HEK293 (cell line): ENCODE measurements at regions not wholly inside any gene's neighbourhood (a gene's known extent, or its start where the extent isn't known, plus 50 kb on each side); places are given as distances from the start of the nearest gene placed in this dataset.

ENCODE experiments used
- CTCF ChIA-PET: fragments of 350-600 bp; formaldehyde crosslinking; extraction: SDS; loops from one replicate; lab custom pipeline; 2021; ENCODE audit warnings: antibody characterized with exemption; lab: Yijun Ruan, JAX
- POLR2A ChIA-PET: fragments of 300-600 bp; formaldehyde crosslinking; extraction: SDS; loops from one replicate; lab custom pipeline; 2020; ENCODE audit warnings: antibody characterized with exemption, inconsistent platforms; lab: Yijun Ruan, JAX
- H3K27ac ChIP-seq: fragments of 200-500 bp; sonication (Bioruptor generic); 2 replicates; pipeline ENCODE4 v1.5.1; 2014; ENCODE audit warnings: low read depth, low read length, control low read depth, inconsistent platforms; ENCODE audit errors: extremely low read depth
- H3K36me3 ChIP-seq, 2 experiments: fragments of 200-500 bp in 1 of 2; sonication (Bioruptor generic) in 1 of 2; 1 replicate in 1 of 2; 2 replicates in 1 of 2; pipeline ENCODE4 v1.5.1; 2014 to 2017; ENCODE audit warnings: inconsistent platforms in 2 of 2, low read length in 2 of 2; ENCODE audit not compliant: control insufficient read depth in 2 of 2, insufficient read depth in 1 of 2
- H3K4me1 ChIP-seq: fragments of 200-500 bp; sonication (Bioruptor generic); 2 replicates; pipeline ENCODE4 v1.5.1; 2014; ENCODE audit warnings: mild to moderate bottlenecking, low read length, inconsistent platforms; ENCODE audit not compliant: control insufficient read depth, insufficient read depth
- H3K4me3 ChIP-seq: 2 replicates; pipeline ENCODE4 v1.5.1; 2011; ENCODE audit warnings: low read depth, mild to moderate bottlenecking, control low read depth, low read length, moderate library complexity
- H3K9me3 ChIP-seq: fragments of 200-500 bp; sonication (Bioruptor generic); 2 replicates; pipeline ENCODE4 v1.5.1; 2014; ENCODE audit warnings: low read depth, low read length, inconsistent platforms; ENCODE audit not compliant: control insufficient read depth, insufficient read depth
- GLIS2 ChIP-seq: fragments of 450-650 bp; formaldehyde crosslinking; IDR thresholded peaks from 2 replicates; pipeline ENCODE4 v1.5.1; 2016; ENCODE audit warnings: missing biosample characterization, missing genetic modification characterization
- KLF8 ChIP-seq: fragments of 450-650 bp; formaldehyde crosslinking; IDR thresholded peaks from 2 replicates; pipeline ENCODE4 v1.5.1; 2016; ENCODE audit warnings: missing biosample characterization, missing genetic modification characterization
- PBX3 ChIP-seq: sonication (generic); formaldehyde crosslinking; IDR thresholded peaks from 2 replicates; pipeline ENCODE4 v1.8.1; 2022; ENCODE audit warnings: mild to moderate bottlenecking, moderate library complexity, missing genetic modification reagents
- TSHZ1 ChIP-seq: fragments of 450-650 bp; formaldehyde crosslinking; IDR thresholded peaks from 2 replicates; pipeline ENCODE4 v1.5.1; 2016; ENCODE audit warnings: missing biosample characterization, missing genetic modification characterization, borderline replicate concordance
- ZBTB17 ChIP-seq: fragments of 450-650 bp; formaldehyde crosslinking; IDR thresholded peaks from 2 replicates; pipeline ENCODE4 v1.5.1; 2016; ENCODE audit warnings: missing biosample characterization, missing genetic modification characterization
- ZBTB20 ChIP-seq: fragments of 450-650 bp; formaldehyde crosslinking; IDR thresholded peaks from 2 replicates; pipeline ENCODE4 v1.5.1; 2016; ENCODE audit warnings: missing biosample characterization, missing genetic modification characterization
- ZBTB6 ChIP-seq: fragments of 450-650 bp; formaldehyde crosslinking; IDR thresholded peaks from 2 replicates; pipeline ENCODE4 v1.5.1; 2017; ENCODE audit warnings: missing biosample characterization, missing genetic modification characterization
- ZFHX2 ChIP-seq: fragments of 450-650 bp; formaldehyde crosslinking; conservative IDR thresholded peaks from 2 replicates; pipeline ENCODE4 v1.5.1; 2016; ENCODE audit warnings: missing biosample characterization, missing genetic modification characterization
- ZNF10 ChIP-seq: fragments of 450-650 bp; formaldehyde crosslinking; IDR thresholded peaks from 2 replicates; pipeline ENCODE4 v1.5.1; 2017; ENCODE audit warnings: missing biosample characterization, missing genetic modification characterization
- ZNF121 ChIP-seq: fragments of 450-650 bp; formaldehyde crosslinking; IDR thresholded peaks from 2 replicates; pipeline ENCODE4 v1.5.1; 2016; ENCODE audit warnings: missing biosample characterization, missing genetic modification characterization
- ZNF146 ChIP-seq: fragments of 450-650 bp; formaldehyde crosslinking; IDR thresholded peaks from 2 replicates; pipeline ENCODE4 v1.5.1; 2016; ENCODE audit warnings: missing biosample characterization, missing genetic modification characterization
- ZNF174 ChIP-seq: fragments of 450-650 bp; formaldehyde crosslinking; IDR thresholded peaks from 2 replicates; pipeline ENCODE4 v1.5.0; 2017; ENCODE audit warnings: missing biosample characterization, mild to moderate bottlenecking, missing genetic modification characterization
- ZNF184 ChIP-seq: fragments of 450-650 bp; IDR thresholded peaks from 2 replicates; pipeline ENCODE4 v1.5.1; 2018; ENCODE audit warnings: missing biosample characterization, mild to moderate bottlenecking, missing genetic modification characterization
- ZNF2 ChIP-seq: fragments of 450-650 bp; formaldehyde crosslinking; IDR thresholded peaks from 2 replicates; pipeline ENCODE4 v1.5.1; 2016; ENCODE audit warnings: missing biosample characterization, missing genetic modification characterization
- ZNF274 ChIP-seq, 2 experiments: fragments of 200-500 bp in 1 of 2; fragments of 450-650 bp in 1 of 2; sonication (Bioruptor generic) in 1 of 2; formaldehyde crosslinking in 1 of 2; IDR thresholded peaks; 2 replicates each; pipeline versions ENCODE4 v1.5.1 to v1.6.1; 2014 to 2016; ENCODE audit warnings: borderline replicate concordance in 1 of 2, inconsistent platforms in 1 of 2, low read length in 1 of 2, missing biosample characterization in 1 of 2, missing genetic modification characterization in 1 of 2
- ZNF324 ChIP-seq: fragments of 450-650 bp; formaldehyde crosslinking; IDR thresholded peaks from 2 replicates; pipeline ENCODE4 v1.5.1; 2016; ENCODE audit warnings: missing biosample characterization, missing genetic modification characterization
- ZNF350 ChIP-seq: fragments of 450-650 bp; formaldehyde crosslinking; IDR thresholded peaks from 2 replicates; pipeline ENCODE4 v1.5.0; 2017; ENCODE audit warnings: missing biosample characterization, mild to moderate bottlenecking, missing genetic modification characterization
- ZNF549 ChIP-seq: fragments of 450-650 bp; IDR thresholded peaks from 2 replicates; pipeline ENCODE4 v1.5.1; 2018; ENCODE audit warnings: missing biosample characterization, missing genetic modification characterization, mild to moderate bottlenecking, inconsistent platforms, moderate library complexity
- ZNF561 ChIP-seq: fragments of 450-650 bp; IDR thresholded peaks from 2 replicates; pipeline ENCODE4 v1.5.1; 2018; ENCODE audit warnings: missing biosample characterization, missing genetic modification characterization, borderline replicate concordance
- ZNF610 ChIP-seq: fragments of 450-650 bp; formaldehyde crosslinking; IDR thresholded peaks from 2 replicates; pipeline ENCODE4 v1.5.1; 2016; ENCODE audit warnings: missing biosample characterization, missing genetic modification characterization, borderline replicate concordance
- ZNF654 ChIP-seq: fragments of 450-650 bp; formaldehyde crosslinking; IDR thresholded peaks from 2 replicates; pipeline ENCODE4 v1.5.1; 2016; ENCODE audit warnings: low read depth, missing biosample characterization, missing genetic modification characterization
- ZNF701 ChIP-seq: fragments of 450-650 bp; formaldehyde crosslinking; IDR thresholded peaks from 2 replicates; pipeline ENCODE4 v1.5.1; 2016; ENCODE audit warnings: missing biosample characterization, missing genetic modification characterization
- ZNF792 ChIP-seq: fragments of 450-650 bp; formaldehyde crosslinking; IDR thresholded peaks from 2 replicates; pipeline ENCODE4 v1.5.1; 2016; ENCODE audit warnings: missing biosample characterization, missing genetic modification characterization
- ZSCAN4 ChIP-seq: fragments of 450-650 bp; formaldehyde crosslinking; IDR thresholded peaks from 2 replicates; pipeline ENCODE4 v1.5.1; 2017; ENCODE audit warnings: missing biosample characterization, missing genetic modification characterization
- ZXDB ChIP-seq: fragments of 450-650 bp; formaldehyde crosslinking; IDR thresholded peaks from 2 replicates; pipeline ENCODE4 v1.5.1; 2016; ENCODE audit warnings: missing biosample characterization, missing genetic modification characterization
- TF ChIP-seq, protein P1 (sequence below): fragments of 450-650 bp; formaldehyde crosslinking; IDR thresholded peaks from 2 replicates; pipeline ENCODE4 v1.5.1; 2016; ENCODE audit warnings: missing biosample characterization, missing genetic modification characterization

GRCh38 chr21:28798798-28799197 is 193.9 kb downstream of the LTN1 start:
- Histone ChIP-seq H3K4me1 (no peaks in the 10 kb centered on the region), H3K9me3 (no peaks in the 10 kb centered on the region), H3K4me3 (no peak overlapping the region), H3K27ac (no peak overlapping the region), H3K36me3 (no peaks in the 10 kb centered on the region)
- TF ChIP-seq PBX3 (CRISPR knock-in tag) = no peak
- no peak for TF ChIP-seq ZNF2 (tag by site-specific recombination)
- TF ChIP-seq ZNF174 (tag by site-specific recombination) = no peak
- peak; percentile 67 for TF ChIP-seq ZNF549 (tag by site-specific recombination)
- no peak for TF ChIP-seq ZNF654 (tag by site-specific recombination)
- TF ChIP-seq KLF8 (tag by site-specific recombination) = no peak
- CTCF ChIA-PET = interaction anchor here (1.2 kb wide), 1 partner anchor 53 kb away, joined by 4 read pairs; no protein-coding TSS in a partner anchor
- POLR2A ChIA-PET = no interaction called here

GRCh38 chr21:28795251-28795650 is 197.4 kb downstream of the LTN1 start:
- no peak for TF ChIP-seq ZNF146 (tag by site-specific recombination)
- TF ChIP-seq, protein P1, sequence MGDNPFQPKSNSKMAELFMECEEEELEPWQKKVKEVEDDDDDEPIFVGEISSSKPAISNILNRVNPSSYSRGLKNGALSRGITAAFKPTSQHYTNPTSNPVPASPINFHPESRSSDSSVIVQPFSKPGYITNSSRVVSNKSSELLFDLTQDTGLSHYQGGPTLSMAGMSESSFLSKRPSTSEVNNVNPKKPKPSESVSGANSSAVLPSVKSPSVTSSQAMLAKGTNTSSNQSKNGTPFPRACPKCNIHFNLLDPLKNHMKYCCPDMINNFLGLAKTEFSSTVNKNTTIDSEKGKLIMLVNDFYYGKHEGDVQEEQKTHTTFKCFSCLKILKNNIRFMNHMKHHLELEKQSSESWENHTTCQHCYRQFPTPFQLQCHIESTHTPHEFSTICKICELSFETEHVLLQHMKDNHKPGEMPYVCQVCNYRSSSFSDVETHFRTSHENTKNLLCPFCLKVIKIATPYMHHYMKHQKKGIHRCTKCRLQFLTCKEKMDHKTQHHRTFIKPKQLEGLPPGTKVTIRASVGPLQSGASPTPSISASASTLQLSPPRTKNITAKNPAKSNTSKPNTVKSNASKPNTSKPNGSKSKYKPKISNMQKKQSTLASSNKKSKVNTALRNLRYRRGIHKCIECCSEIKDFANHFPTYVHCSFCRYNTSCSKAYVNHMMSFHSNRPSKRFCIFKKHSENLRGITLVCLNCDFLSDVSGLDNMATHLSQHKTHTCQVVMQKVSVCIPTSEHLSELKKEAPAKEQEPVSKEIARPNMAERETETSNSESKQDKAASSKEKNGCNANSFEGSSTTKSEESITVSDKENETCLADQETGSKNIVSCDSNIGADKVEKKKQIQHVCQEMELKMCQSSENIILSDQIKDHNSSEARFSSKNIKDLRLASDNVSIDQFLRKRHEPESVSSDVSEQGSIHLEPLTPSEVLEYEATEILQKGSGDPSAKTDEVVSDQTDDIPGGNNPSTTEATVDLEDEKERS (tag by site-specific recombination) = no peak
- no peak for TF ChIP-seq ZSCAN4 (tag by site-specific recombination)
- TF ChIP-seq ZXDB (tag by site-specific recombination) = no peak
- TF ChIP-seq ZFHX2 = no peak
- TF ChIP-seq ZNF10 (tag by site-specific recombination) = no peak
- TF ChIP-seq ZBTB6 (tag by site-specific recombination) = no peak
- no peak for TF ChIP-seq ZNF184 (tag by site-specific recombination)
- no peak for TF ChIP-seq ZNF561
- no peak for TF ChIP-seq ZNF792 (tag by site-specific recombination)
- TF ChIP-seq ZBTB17 (tag by site-specific recombination) = no peak
- no peak for TF ChIP-seq ZBTB20 (tag by site-specific recombination)
- TF ChIP-seq ZNF274 (IDR thresholded peaks at IDR 0.05; ENCODE audit: low read length) = no peak
- no peak for TF ChIP-seq ZNF274 (tag by site-specific recombination; IDR thresholded peaks at IDR 0.05; ENCODE audit: borderline replicate concordance)
- TF ChIP-seq ZNF350 (tag by site-specific recombination) = no peak
- no peak for TF ChIP-seq GLIS2
- TF ChIP-seq ZNF324 = no peak
- no peak for TF ChIP-seq TSHZ1
- TF ChIP-seq ZNF701 (tag by site-specific recombination) = no peak
- TF ChIP-seq ZNF121 (tag by site-specific recombination) = no peak
- no peak for TF ChIP-seq ZNF610 (tag by site-specific recombination)
- CTCF ChIA-PET = no interaction called here
- H3K4me3 ChIP-seq = no peak overlapping the region

More at GRCh38 chr21:28795251-28795650, 197.4 kb downstream of the LTN1 start:
- POLR2A ChIA-PET = no interaction called here
- Histone ChIP-seq H3K36me3 (no peaks in the 10 kb centered on the region), H3K9me3 (no peaks in the 10 kb centered on the region), H3K27ac (no peak overlapping the region), H3K4me1 (no peaks in the 10 kb centered on the region)
